ENCODE measurements at regions not wholly inside any gene's neighbourhood (a gene's known extent, or its start where the extent isn't known, plus 50 kb on each side); places are given as distances from the start of the nearest gene placed in this dataset.

DNA sequence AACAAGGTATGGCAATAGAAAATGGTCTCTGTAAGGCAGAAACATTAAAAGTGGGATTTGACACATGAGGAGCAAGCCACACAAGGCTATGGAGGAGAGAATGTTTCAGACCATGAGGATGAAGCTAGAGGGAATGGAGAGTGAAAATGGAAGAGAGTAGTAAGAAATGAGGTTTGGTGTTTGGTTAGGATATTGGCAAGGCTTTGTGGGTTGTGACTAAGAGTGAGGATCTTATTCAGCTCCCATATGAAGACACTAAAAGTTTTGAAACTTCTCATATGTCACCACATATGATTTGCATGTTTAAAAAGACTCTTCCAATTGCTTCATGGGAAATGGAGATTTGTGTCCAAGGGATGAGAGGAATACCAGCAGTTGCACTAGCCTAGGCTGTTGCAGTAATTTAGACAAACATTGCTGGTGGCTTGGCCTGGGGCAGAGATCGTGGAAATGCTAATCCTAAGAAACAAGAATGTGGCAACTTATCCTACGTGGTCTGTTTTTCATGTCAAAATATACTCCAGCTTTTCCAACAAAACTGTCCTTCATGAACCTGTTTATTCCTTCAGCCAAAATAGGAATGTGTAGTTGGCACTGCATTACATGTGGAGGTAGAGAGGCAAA is 749.0 kb downstream of the PDCD6IP start:
- DNase-seq (ENCODE audit: extremely low spot score) = no peak
- TF ChIP-seq, protein P1, sequence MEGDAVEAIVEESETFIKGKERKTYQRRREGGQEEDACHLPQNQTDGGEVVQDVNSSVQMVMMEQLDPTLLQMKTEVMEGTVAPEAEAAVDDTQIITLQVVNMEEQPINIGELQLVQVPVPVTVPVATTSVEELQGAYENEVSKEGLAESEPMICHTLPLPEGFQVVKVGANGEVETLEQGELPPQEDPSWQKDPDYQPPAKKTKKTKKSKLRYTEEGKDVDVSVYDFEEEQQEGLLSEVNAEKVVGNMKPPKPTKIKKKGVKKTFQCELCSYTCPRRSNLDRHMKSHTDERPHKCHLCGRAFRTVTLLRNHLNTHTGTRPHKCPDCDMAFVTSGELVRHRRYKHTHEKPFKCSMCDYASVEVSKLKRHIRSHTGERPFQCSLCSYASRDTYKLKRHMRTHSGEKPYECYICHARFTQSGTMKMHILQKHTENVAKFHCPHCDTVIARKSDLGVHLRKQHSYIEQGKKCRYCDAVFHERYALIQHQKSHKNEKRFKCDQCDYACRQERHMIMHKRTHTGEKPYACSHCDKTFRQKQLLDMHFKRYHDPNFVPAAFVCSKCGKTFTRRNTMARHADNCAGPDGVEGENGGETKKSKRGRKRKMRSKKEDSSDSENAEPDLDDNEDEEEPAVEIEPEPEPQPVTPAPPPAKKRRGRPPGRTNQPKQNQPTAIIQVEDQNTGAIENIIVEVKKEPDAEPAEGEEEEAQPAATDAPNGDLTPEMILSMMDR (IDR thresholded peaks at IDR 0.05; ENCODE audit: control extremely low read depth, extremely low read depth, low read depth, missing control alignments) = no peak
- ChIA-PET POLR2A (no interaction called here), CTCF (interaction anchor here (1.0 kb wide), 1 partner anchor 12 kb away, joined by 3 read pairs; no protein-coding TSS in a partner anchor)

DNA sequence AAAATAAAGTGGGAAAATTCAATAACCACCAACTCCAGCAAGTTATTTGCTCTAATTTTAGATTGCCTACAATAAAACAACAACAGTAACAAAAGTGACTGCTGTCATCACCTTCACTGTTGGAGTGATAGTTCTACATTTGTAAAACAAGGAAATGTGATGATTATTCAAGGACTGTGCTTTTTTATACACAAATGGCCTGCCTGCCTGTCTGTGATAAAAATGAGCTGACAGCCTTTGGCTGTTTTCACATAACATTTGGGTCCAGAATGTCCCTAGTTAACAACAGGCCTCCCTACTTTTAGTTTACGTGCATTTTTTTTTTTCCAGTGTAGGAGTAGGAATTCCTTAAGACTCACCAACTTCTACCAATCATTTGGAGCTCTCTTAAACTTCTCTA is 768.8 kb downstream of the PDCD6IP start:
- ChIA-PET CTCF (interaction anchor here (1.8 kb wide), 1 partner anchor 14 kb away, joined by 4 read pairs; no protein-coding TSS in a partner anchor), POLR2A (no interaction called here)
- TF ChIP-seq, protein P1 (IDR thresholded peaks at IDR 0.05; ENCODE audit: control extremely low read depth, extremely low read depth, low read depth, missing control alignments) = no peak
- no peak for DNase-seq (ENCODE audit: extremely low spot score)

- POLR2A ChIA-PET = no interaction called here
- CTCF ChIA-PET = no interaction called here
- TF ChIP-seq, protein P1 (IDR thresholded peaks at IDR 0.05; ENCODE audit: control extremely low read depth, extremely low read depth, low read depth, missing control alignments) = no peak
- DNase-seq (ENCODE audit: extremely low spot score) = no peak
These were observed 770.3 kb downstream of the PDCD6IP start for GRCh38 chr3:34568766-34569165.

GRCh38 chr3:34569437-34569836 is 771.0 kb downstream of the PDCD6IP start:
- POLR2A ChIA-PET = no interaction called here
- TF ChIP-seq, protein P1 (IDR thresholded peaks at IDR 0.05; ENCODE audit: control extremely low read depth, extremely low read depth, low read depth, missing control alignments) = no peak
- DNase-seq (ENCODE audit: extremely low spot score) = no peak

GRCh38 chr3:34570916-34571705 is 772.7 kb downstream of the PDCD6IP start:
- DNase-seq (ENCODE audit: extremely low spot score) = no peak
- TF ChIP-seq, protein P1 (IDR thresholded peaks at IDR 0.05; ENCODE audit: control extremely low read depth, extremely low read depth, low read depth, missing control alignments) = no peak
- ChIA-PET POLR2A (no interaction called here), CTCF (interaction anchor here (1.0 kb wide), 1 partner anchor 9 kb away, joined by 3 read pairs; no protein-coding TSS in a partner anchor)

More at GRCh38 chr3:34569437-34569836, 771.0 kb downstream of the PDCD6IP start:
- CTCF ChIA-PET = no interaction called here

- no peak for DNase-seq (ENCODE audit: extremely low spot score)
- CTCF ChIA-PET = interaction anchor here (0.8 kb wide), 1 partner anchor 59 kb away, joined by 3 read pairs; no protein-coding TSS in a partner anchor
- POLR2A ChIA-PET = no interaction called here
- TF ChIP-seq, protein P1 (IDR thresholded peaks at IDR 0.05; ENCODE audit: control extremely low read depth, extremely low read depth, low read depth, missing control alignments) = no peak
These were observed 773.3 kb downstream of the PDCD6IP start for GRCh38 chr3:34571714-34572113.
